ENCODE measurements at regions not wholly inside any gene's neighbourhood (a gene's known extent, or its start where the extent isn't known, plus 50 kb on each side); places are given as distances from the start of the nearest gene placed in this dataset.

GRCh38 chr10:88042160-88043100 is 179.0 kb downstream of the PTEN start:
- peak; percentile 84 for DNase-seq (ENCODE audit: low read depth)
- no peak for TF ChIP-seq CTCF (conservative IDR thresholded peaks at IDR 0.05; ENCODE audit: low read depth, low read length)
- no peak overlapping the region for H3K4me3 ChIP-seq (ENCODE audit: low read depth, low read length)

- TF ChIP-seq CTCF (conservative IDR thresholded peaks at IDR 0.05; ENCODE audit: low read depth, low read length) = no peak
- peak; percentile 30 for DNase-seq (ENCODE audit: low read depth)
- no peak overlapping the region for H3K4me3 ChIP-seq (ENCODE audit: low read depth, low read length)
Observed at GRCh38 chr10:88045096-88045495, 181.7 kb downstream of the PTEN start.

GRCh38 chr10:88045656-88046415 is 182.4 kb downstream of the PTEN start:
- TF ChIP-seq CTCF (conservative IDR thresholded peaks at IDR 0.05; ENCODE audit: low read depth, low read length) = no peak
- H3K4me3 ChIP-seq (ENCODE audit: low read depth, low read length) = no peak overlapping the region
- no peak for DNase-seq (ENCODE audit: low read depth)

GRCh38 chr10:88047579-88047978 is 184.2 kb downstream of the PTEN start:
- DNase-seq (ENCODE audit: low read depth) = no peak
- no peak for TF ChIP-seq CTCF (conservative IDR thresholded peaks at IDR 0.05; ENCODE audit: low read depth, low read length)

GRCh38 chr10:88048312-88048711 is 184.9 kb downstream of the PTEN start:
- no peak for TF ChIP-seq CTCF (conservative IDR thresholded peaks at IDR 0.05; ENCODE audit: low read depth, low read length)
- no peak overlapping the region for H3K4me3 ChIP-seq (ENCODE audit: low read depth, low read length)
- no peak for DNase-seq (ENCODE audit: low read depth)

More at GRCh38 chr10:88047579-88047978, 184.2 kb downstream of the PTEN start:
- no peak overlapping the region for H3K4me3 ChIP-seq (ENCODE audit: low read depth, low read length)

- no peak for TF ChIP-seq CTCF (conservative IDR thresholded peaks at IDR 0.05; ENCODE audit: low read depth, low read length)
- no peak overlapping the region for H3K4me3 ChIP-seq (ENCODE audit: low read depth, low read length)
- no peak for DNase-seq (ENCODE audit: low read depth)
Observed at GRCh38 chr10:88049204-88049603, 185.8 kb downstream of the PTEN start.

All from choroid plexus epithelial cell (primary cell).